ENCODE measurements at regions not wholly inside any gene's neighbourhood (a gene's known extent, or its start where the extent isn't known, plus 50 kb on each side); places are given as distances from the start of the nearest gene placed in this dataset.

GRCh38 chr14:44309331-44309730 lies 197.8 kb downstream of the FSCB start:
- no peak for DNase-seq (ENCODE audit: low read depth in 4 of 4, low spot score in 1 of 4)

GRCh38 chr14:44300916-44301315 lies 206.2 kb downstream of the FSCB start:
- no peak for DNase-seq (ENCODE audit: low read depth in 4 of 4, low spot score in 1 of 4)

- DNase-seq (ENCODE audit: low read depth in 4 of 4, low spot score in 1 of 4), result no peak
Measured at GRCh38 chr14:44297437-44297836, 209.6 kb downstream of the FSCB start.

GRCh38 chr14:44291366-44291915 lies 215.6 kb downstream of the FSCB start:
- DNase-seq (ENCODE audit: low read depth in 4 of 4, low spot score in 1 of 4), result no peak

- no peak for DNase-seq (ENCODE audit: low read depth in 4 of 4, low spot score in 1 of 4)
Measured at GRCh38 chr14:44287858-44288257, 219.2 kb downstream of the FSCB start.

GRCh38 chr14:44286201-44286600 lies 220.9 kb downstream of the FSCB start:
- no peak for DNase-seq (ENCODE audit: low read depth in 4 of 4, low spot score in 1 of 4)

GRCh38 chr14:44283836-44284235 lies 223.2 kb downstream of the FSCB start:
- no peak for DNase-seq (ENCODE audit: low read depth in 4 of 4, low spot score in 1 of 4)

GRCh38 chr14:44279357-44279756 lies 227.7 kb downstream of the FSCB start:
- DNase-seq (ENCODE audit: low read depth in 4 of 4, low spot score in 1 of 4), result no peak

- no peak for DNase-seq (ENCODE audit: low read depth in 4 of 4, low spot score in 1 of 4)
Measured at GRCh38 chr14:44271637-44272036, 235.4 kb downstream of the FSCB start.

GRCh38 chr14:44271006-44271405 lies 236.1 kb downstream of the FSCB start:
- no peak for DNase-seq (ENCODE audit: low read depth in 4 of 4, low spot score in 1 of 4)

- DNase-seq (ENCODE audit: low read depth in 4 of 4, low spot score in 1 of 4), result no peak
Measured at GRCh38 chr14:44265246-44265645, 241.8 kb downstream of the FSCB start.

GRCh38 chr14:44215660-44216059 lies 291.4 kb downstream of the FSCB start:
- no peak for DNase-seq (ENCODE audit: low read depth in 4 of 4, low spot score in 1 of 4)

- no peak for DNase-seq (ENCODE audit: low read depth in 4 of 4, low spot score in 1 of 4)
Measured at GRCh38 chr14:44211718-44212117, 295.4 kb downstream of the FSCB start.

- DNase-seq (ENCODE audit: low read depth in 4 of 4, low spot score in 1 of 4), result no peak
Measured at GRCh38 chr14:44204061-44204835, 302.8 kb downstream of the FSCB start.

- DNase-seq (ENCODE audit: low read depth in 4 of 4, low spot score in 1 of 4), result no peak
Measured at GRCh38 chr14:44180975-44181374, 326.1 kb downstream of the FSCB start.

GRCh38 chr14:44170556-44170955 lies 336.5 kb downstream of the FSCB start:
- no peak for DNase-seq (ENCODE audit: low read depth in 4 of 4, low spot score in 1 of 4)

GRCh38 chr14:44170101-44170500 lies 337.0 kb downstream of the FSCB start:
- DNase-seq (ENCODE audit: low read depth in 4 of 4, low spot score in 1 of 4), result no peak

GRCh38 chr14:44168566-44168965 lies 338.5 kb downstream of the FSCB start:
- no peak for DNase-seq (ENCODE audit: low read depth in 4 of 4, low spot score in 1 of 4)

- no peak for DNase-seq (ENCODE audit: low read depth in 4 of 4, low spot score in 1 of 4)
Measured at GRCh38 chr14:44166611-44167010, 340.5 kb downstream of the FSCB start.

- no peak for DNase-seq (ENCODE audit: low read depth in 4 of 4, low spot score in 1 of 4)
Measured at GRCh38 chr14:44165936-44166335, 341.1 kb downstream of the FSCB start.

GRCh38 chr14:44165286-44165685 lies 341.8 kb downstream of the FSCB start:
- no peak for DNase-seq (ENCODE audit: low read depth in 4 of 4, low spot score in 1 of 4)

- no peak for DNase-seq (ENCODE audit: low read depth in 4 of 4, low spot score in 1 of 4)
Measured at GRCh38 chr14:44163946-44164345, 343.1 kb downstream of the FSCB start.

- no peak for DNase-seq (ENCODE audit: low read depth in 4 of 4, low spot score in 1 of 4)
Measured at GRCh38 chr14:44162197-44162596, 344.9 kb downstream of the FSCB start.
